ENCODE measurements at regions not wholly inside any gene's neighbourhood (a gene's known extent, or its start where the extent isn't known, plus 50 kb on each side); places are given as distances from the start of the nearest gene placed in this dataset.

GRCh38 chr6:129773304-129773703, 63.3 kb upstream of the ARHGAP18 start:
- TF ChIP-seq, protein P1, sequence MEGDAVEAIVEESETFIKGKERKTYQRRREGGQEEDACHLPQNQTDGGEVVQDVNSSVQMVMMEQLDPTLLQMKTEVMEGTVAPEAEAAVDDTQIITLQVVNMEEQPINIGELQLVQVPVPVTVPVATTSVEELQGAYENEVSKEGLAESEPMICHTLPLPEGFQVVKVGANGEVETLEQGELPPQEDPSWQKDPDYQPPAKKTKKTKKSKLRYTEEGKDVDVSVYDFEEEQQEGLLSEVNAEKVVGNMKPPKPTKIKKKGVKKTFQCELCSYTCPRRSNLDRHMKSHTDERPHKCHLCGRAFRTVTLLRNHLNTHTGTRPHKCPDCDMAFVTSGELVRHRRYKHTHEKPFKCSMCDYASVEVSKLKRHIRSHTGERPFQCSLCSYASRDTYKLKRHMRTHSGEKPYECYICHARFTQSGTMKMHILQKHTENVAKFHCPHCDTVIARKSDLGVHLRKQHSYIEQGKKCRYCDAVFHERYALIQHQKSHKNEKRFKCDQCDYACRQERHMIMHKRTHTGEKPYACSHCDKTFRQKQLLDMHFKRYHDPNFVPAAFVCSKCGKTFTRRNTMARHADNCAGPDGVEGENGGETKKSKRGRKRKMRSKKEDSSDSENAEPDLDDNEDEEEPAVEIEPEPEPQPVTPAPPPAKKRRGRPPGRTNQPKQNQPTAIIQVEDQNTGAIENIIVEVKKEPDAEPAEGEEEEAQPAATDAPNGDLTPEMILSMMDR (IDR thresholded peaks at IDR 0.05; ENCODE audit: poor library complexity) = no peak
- TF ChIP-seq EZH2phosphoT487 (IDR thresholded peaks at IDR 0.05; ENCODE audit: low read depth, severe bottlenecking, unreplicated experiment) = no peak
- TF ChIP-seq EZH2 (IDR thresholded peaks at IDR 0.05; ENCODE audit: borderline replicate concordance) = no peak
